ENCODE measurements at regions not wholly inside any gene's neighbourhood (a gene's known extent, or its start where the extent isn't known, plus 50 kb on each side); places are given as distances from the start of the nearest gene placed in this dataset.
"Not testable (repeated sequence)": the region's sequence is repeated elsewhere in the genome, so short reads cannot be mapped to it uniquely, and the experiment has no call there.

GRCh38 chr4:115493770-115494169 is 380.4 kb upstream of the NDST4 start:
- not testable (repeated sequence) for DNase-seq; H3K36me3 ChIP-seq (ENCODE audit: control insufficient read depth, insufficient read depth, low read length); H3K4me1 ChIP-seq (ENCODE audit: control insufficient read depth, insufficient read depth, low read length, poor library complexity, severe bottlenecking); H3K27me3 ChIP-seq (replicated peaks; ENCODE audit: control insufficient read depth, insufficient read depth, low read length, poor library complexity, severe bottlenecking); H3K9me3 ChIP-seq (ENCODE audit: control insufficient read depth, low read length); H3K27ac ChIP-seq (ENCODE audit: insufficient read depth, low read length, poor library complexity, severe bottlenecking); H3K4me3 ChIP-seq (ENCODE audit: insufficient read depth, low read depth, low read length, poor library complexity, severe bottlenecking)

GRCh38 chr4:115491686-115492085 is 378.3 kb upstream of the NDST4 start:
- no peak for DNase-seq
- Histone ChIP-seq H3K27me3 (replicated peaks; ENCODE audit: control insufficient read depth, insufficient read depth, low read length, poor library complexity, severe bottlenecking) (no peaks in the 10 kb centered on the region), H3K9me3 (ENCODE audit: control insufficient read depth, low read length) (no peaks in the 10 kb centered on the region), H3K36me3 (ENCODE audit: control insufficient read depth, insufficient read depth, low read length) (no peaks in the 10 kb centered on the region), H3K27ac (ENCODE audit: insufficient read depth, low read length, poor library complexity, severe bottlenecking) (no peak overlapping the region), H3K4me1 (ENCODE audit: control insufficient read depth, insufficient read depth, low read length, poor library complexity, severe bottlenecking) (no peaks in the 10 kb centered on the region), H3K4me3 (ENCODE audit: insufficient read depth, low read depth, low read length, poor library complexity, severe bottlenecking) (no peak overlapping the region)

GRCh38 chr4:115489279-115489678 is 375.9 kb upstream of the NDST4 start:
- Histone ChIP-seq H3K27ac (ENCODE audit: insufficient read depth, low read length, poor library complexity, severe bottlenecking) (no peak overlapping the region), H3K4me3 (ENCODE audit: insufficient read depth, low read depth, low read length, poor library complexity, severe bottlenecking) (no peak overlapping the region), H3K36me3 (ENCODE audit: control insufficient read depth, insufficient read depth, low read length) (no peaks in the 10 kb centered on the region), H3K27me3 (replicated peaks; ENCODE audit: control insufficient read depth, insufficient read depth, low read length, poor library complexity, severe bottlenecking) (no peaks in the 10 kb centered on the region), H3K4me1 (ENCODE audit: control insufficient read depth, insufficient read depth, low read length, poor library complexity, severe bottlenecking) (no peaks in the 10 kb centered on the region), H3K9me3 (ENCODE audit: control insufficient read depth, low read length) (no peaks in the 10 kb centered on the region)
- DNase-seq, result no peak

- Histone ChIP-seq H3K4me3 (ENCODE audit: insufficient read depth, low read depth, low read length, poor library complexity, severe bottlenecking) (no peak overlapping the region), H3K36me3 (ENCODE audit: control insufficient read depth, insufficient read depth, low read length) (no peaks in the 10 kb centered on the region), H3K27me3 (replicated peaks; ENCODE audit: control insufficient read depth, insufficient read depth, low read length, poor library complexity, severe bottlenecking) (no peaks in the 10 kb centered on the region), H3K27ac (ENCODE audit: insufficient read depth, low read length, poor library complexity, severe bottlenecking) (no peak overlapping the region), H3K4me1 (ENCODE audit: control insufficient read depth, insufficient read depth, low read length, poor library complexity, severe bottlenecking) (no peaks in the 10 kb centered on the region), H3K9me3 (ENCODE audit: control insufficient read depth, low read length) (no peaks in the 10 kb centered on the region)
- no peak for DNase-seq
These were observed 372.0 kb upstream of the NDST4 start for GRCh38 chr4:115485402-115485801.

GRCh38 chr4:115484479-115484878 is 371.1 kb upstream of the NDST4 start:
- H3K27me3 ChIP-seq (replicated peaks; ENCODE audit: control insufficient read depth, insufficient read depth, low read length, poor library complexity, severe bottlenecking), result no peaks in the 10 kb centered on the region
- H3K27ac ChIP-seq (ENCODE audit: insufficient read depth, low read length, poor library complexity, severe bottlenecking), result no peak overlapping the region
- no peaks in the 10 kb centered on the region for H3K36me3 ChIP-seq (ENCODE audit: control insufficient read depth, insufficient read depth, low read length)
- DNase-seq, result no peak
- no peak overlapping the region for H3K4me3 ChIP-seq (ENCODE audit: insufficient read depth, low read depth, low read length, poor library complexity, severe bottlenecking)
- no peaks in the 10 kb centered on the region for H3K9me3 ChIP-seq (ENCODE audit: control insufficient read depth, low read length)
- H3K4me1 ChIP-seq (ENCODE audit: control insufficient read depth, insufficient read depth, low read length, poor library complexity, severe bottlenecking), result no peaks in the 10 kb centered on the region

- Histone ChIP-seq H3K9me3 (ENCODE audit: control insufficient read depth, low read length) (no peaks in the 10 kb centered on the region), H3K27me3 (replicated peaks; ENCODE audit: control insufficient read depth, insufficient read depth, low read length, poor library complexity, severe bottlenecking) (no peaks in the 10 kb centered on the region), H3K27ac (ENCODE audit: insufficient read depth, low read length, poor library complexity, severe bottlenecking) (no peak overlapping the region), H3K4me1 (ENCODE audit: control insufficient read depth, insufficient read depth, low read length, poor library complexity, severe bottlenecking) (no peaks in the 10 kb centered on the region), H3K4me3 (ENCODE audit: insufficient read depth, low read depth, low read length, poor library complexity, severe bottlenecking) (no peak overlapping the region), H3K36me3 (ENCODE audit: control insufficient read depth, insufficient read depth, low read length) (no peaks in the 10 kb centered on the region)
- DNase-seq, result no peak
These were observed 357.3 kb upstream of the NDST4 start for GRCh38 chr4:115470763-115471162.

GRCh38 chr4:115459301-115459700 is 345.9 kb upstream of the NDST4 start:
- DNase-seq; H3K4me3 ChIP-seq (ENCODE audit: insufficient read depth, low read depth, low read length, poor library complexity, severe bottlenecking); H3K27ac ChIP-seq (ENCODE audit: insufficient read depth, low read length, poor library complexity, severe bottlenecking); H3K9me3 ChIP-seq (ENCODE audit: control insufficient read depth, low read length); H3K36me3 ChIP-seq (ENCODE audit: control insufficient read depth, insufficient read depth, low read length); H3K4me1 ChIP-seq (ENCODE audit: control insufficient read depth, insufficient read depth, low read length, poor library complexity, severe bottlenecking); H3K27me3 ChIP-seq (replicated peaks; ENCODE audit: control insufficient read depth, insufficient read depth, low read length, poor library complexity, severe bottlenecking): not testable (repeated sequence)

- Histone ChIP-seq H3K27me3 (replicated peaks; ENCODE audit: control insufficient read depth, insufficient read depth, low read length, poor library complexity, severe bottlenecking) (no peaks in the 10 kb centered on the region), H3K27ac (ENCODE audit: insufficient read depth, low read length, poor library complexity, severe bottlenecking) (no peak overlapping the region), H3K4me1 (ENCODE audit: control insufficient read depth, insufficient read depth, low read length, poor library complexity, severe bottlenecking) (no peaks in the 10 kb centered on the region), H3K4me3 (ENCODE audit: insufficient read depth, low read depth, low read length, poor library complexity, severe bottlenecking) (no peak overlapping the region), H3K9me3 (ENCODE audit: control insufficient read depth, low read length) (no peaks in the 10 kb centered on the region), H3K36me3 (ENCODE audit: control insufficient read depth, insufficient read depth, low read length) (no peaks in the 10 kb centered on the region)
- DNase-seq, result no peak
These were observed 342.8 kb upstream of the NDST4 start for GRCh38 chr4:115456231-115456630.

GRCh38 chr4:115454228-115454627 is 340.8 kb upstream of the NDST4 start:
- H3K9me3 ChIP-seq (ENCODE audit: control insufficient read depth, low read length), result no peaks in the 10 kb centered on the region
- H3K27ac ChIP-seq (ENCODE audit: insufficient read depth, low read length, poor library complexity, severe bottlenecking), result no peak overlapping the region
- no peak for DNase-seq

GRCh38 chr4:115453416-115453815 is 340.0 kb upstream of the NDST4 start:
- H3K4me1 ChIP-seq (ENCODE audit: control insufficient read depth, insufficient read depth, low read length, poor library complexity, severe bottlenecking), result no peaks in the 10 kb centered on the region
- no peaks in the 10 kb centered on the region for H3K27me3 ChIP-seq (replicated peaks; ENCODE audit: control insufficient read depth, insufficient read depth, low read length, poor library complexity, severe bottlenecking)
- no peak overlapping the region for H3K27ac ChIP-seq (ENCODE audit: insufficient read depth, low read length, poor library complexity, severe bottlenecking)
- no peaks in the 10 kb centered on the region for H3K36me3 ChIP-seq (ENCODE audit: control insufficient read depth, insufficient read depth, low read length)
- H3K4me3 ChIP-seq (ENCODE audit: insufficient read depth, low read depth, low read length, poor library complexity, severe bottlenecking), result no peak overlapping the region
- H3K9me3 ChIP-seq (ENCODE audit: control insufficient read depth, low read length), result no peaks in the 10 kb centered on the region
- no peak for DNase-seq

More at GRCh38 chr4:115454228-115454627, 340.8 kb upstream of the NDST4 start:
- H3K36me3 ChIP-seq (ENCODE audit: control insufficient read depth, insufficient read depth, low read length), result no peaks in the 10 kb centered on the region
- H3K4me1 ChIP-seq (ENCODE audit: control insufficient read depth, insufficient read depth, low read length, poor library complexity, severe bottlenecking), result no peaks in the 10 kb centered on the region
- no peaks in the 10 kb centered on the region for H3K27me3 ChIP-seq (replicated peaks; ENCODE audit: control insufficient read depth, insufficient read depth, low read length, poor library complexity, severe bottlenecking)
- no peak overlapping the region for H3K4me3 ChIP-seq (ENCODE audit: insufficient read depth, low read depth, low read length, poor library complexity, severe bottlenecking)

GRCh38 chr4:115452229-115452628 is 338.8 kb upstream of the NDST4 start:
- not testable (repeated sequence) for H3K27ac ChIP-seq (ENCODE audit: insufficient read depth, low read length, poor library complexity, severe bottlenecking); H3K36me3 ChIP-seq (ENCODE audit: control insufficient read depth, insufficient read depth, low read length); DNase-seq; H3K9me3 ChIP-seq (ENCODE audit: control insufficient read depth, low read length); H3K27me3 ChIP-seq (replicated peaks; ENCODE audit: control insufficient read depth, insufficient read depth, low read length, poor library complexity, severe bottlenecking); H3K4me3 ChIP-seq (ENCODE audit: insufficient read depth, low read depth, low read length, poor library complexity, severe bottlenecking); H3K4me1 ChIP-seq (ENCODE audit: control insufficient read depth, insufficient read depth, low read length, poor library complexity, severe bottlenecking)
